K562 (cell line): ENCODE measurements at regions not wholly inside any gene's neighbourhood (a gene's known extent, or its start where the extent isn't known, plus 50 kb on each side); places are given as distances from the start of the nearest gene placed in this dataset.

Source experiments
- ATAC-seq: fragments of 200-7000 bp; cut with Tn5 transposase; 3 replicates; pipeline ENCODE4 v1.9.1; 2020; ENCODE audit warnings: moderate library complexity
- BruUV-seq: library from RNA; stranded (reverse); fragments of 400-500 nt; replicated peaks from 2 replicates; lab custom pipeline; 2021; lab: Mats Ljungman, UMichigan
- CTCF ChIA-PET: fragments of 300-600 bp; formaldehyde crosslinking; extraction: SDS; loops from one replicate; lab custom pipeline; 2021; ENCODE audit warnings: low intra/inter-chr PET ratio; lab: Yijun Ruan, JAX
- POLR2A ChIA-PET: fragments of 300-600, 350-650 bp; sonication (Branson Sonifier 250); formaldehyde crosslinking; extraction: SDS; loops from one replicate; lab custom pipeline; 2021; ENCODE audit warnings: antibody characterized with exemption, inconsistent platforms; lab: Yijun Ruan, JAX
- DNase-seq, 4 experiments: peaks; one replicate each; pipeline versions ENCODE4 v3.0.0 to v3.0.0-alpha.2; 2011 to 2018; ENCODE audit warnings: low spot score in 3 of 4, mixed read lengths in 3 of 4; ENCODE audit errors: extremely low read depth in 1 of 4
- FAIRE-seq: peaks from 2 replicates; lab custom pipeline; 2011; peaks lifted over from hg19 to GRCh38; lab: Jason Lieb, UNC
- H2AFZ ChIP-seq: 2 replicates; pipeline ENCODE4 v1.6.0; 2011; ENCODE audit warnings: low read depth, low read length, control low read depth, inconsistent platforms
- H3K27ac ChIP-seq: fragments of 200-600 bp; 3 replicates; pipeline ENCODE4 v1.8.0; 2011; ENCODE audit warnings: low read depth, mild to moderate bottlenecking, control low read depth, inconsistent platforms, low read length, moderate library complexity, mixed read lengths; ENCODE audit errors: extremely low read depth
- H3K27me3 ChIP-seq, 2 experiments: fragments of 300-600 bp in 1 of 2; 2 replicates in 1 of 2; 3 replicates in 1 of 2; pipeline versions ENCODE4 v1.6.0 to v1.8.0; 2011; ENCODE audit warnings: inconsistent platforms in 2 of 2, low read length in 2 of 2, mild to moderate bottlenecking in 1 of 2, mixed read lengths in 1 of 2, moderate library complexity in 1 of 2; ENCODE audit not compliant: control insufficient read depth in 2 of 2, insufficient read depth in 2 of 2
- H3K36me3 ChIP-seq: fragments of 300-600 bp; 3 replicates; pipeline ENCODE4 v1.8.0; 2011; ENCODE audit warnings: mild to moderate bottlenecking, low read length, inconsistent platforms; ENCODE audit not compliant: control insufficient read depth, insufficient read depth
- H3K4me1 ChIP-seq, 2 experiments: fragments of 200-600 bp in 1 of 2; replicated peaks in 1 of 2; 2 replicates in 1 of 2; 3 replicates in 1 of 2; pipeline versions ENCODE4 v1.5.1 to v1.8.0; 2011; ENCODE audit warnings: inconsistent platforms in 2 of 2, low read length in 2 of 2, mild to moderate bottlenecking in 1 of 2, mixed read lengths in 1 of 2, moderate library complexity in 1 of 2; ENCODE audit not compliant: control insufficient read depth in 2 of 2, insufficient read depth in 2 of 2
- H3K4me2 ChIP-seq: 2 replicates; pipeline ENCODE4 v1.6.1; 2011; ENCODE audit warnings: low read length, control low read depth, inconsistent platforms, mixed read lengths; ENCODE audit not compliant: insufficient read depth
- H3K4me3 ChIP-seq: fragments of 200-600 bp; sonication (generic), shearing (Covaris generic); 2 replicates; pipeline ENCODE4 v1.5.1; 2016; ENCODE audit warnings: control low read depth, inconsistent platforms
- H3K79me2 ChIP-seq: fragments of 200-600 bp; 3 replicates; pipeline ENCODE4 v1.8.0; 2011; ENCODE audit warnings: low read length, inconsistent platforms; ENCODE audit not compliant: control insufficient read depth, insufficient read depth
- H3K9ac ChIP-seq, 2 experiments: 2 replicates each; pipeline versions ENCODE4 v1.6.0 to v1.6.1; 2011; ENCODE audit warnings: low read depth in 2 of 2, low read length in 2 of 2, control low read depth in 1 of 2, inconsistent platforms in 1 of 2, mild to moderate bottlenecking in 1 of 2, mixed read lengths in 1 of 2; ENCODE audit not compliant: insufficient read depth in 1 of 2
- H3K9me1 ChIP-seq: one replicate; pipeline ENCODE4 v1.6.0; 2011; ENCODE audit warnings: inconsistent platforms, mild to moderate bottlenecking, low read length, moderate library complexity; ENCODE audit not compliant: control insufficient read depth, insufficient read depth
- H3K9me3 ChIP-seq: replicated peaks from 2 replicates; pipeline ENCODE4 v1.5.1; 2011; ENCODE audit warnings: low read depth, low read length, inconsistent platforms; ENCODE audit not compliant: control insufficient read depth, insufficient read depth
- H4K20me1 ChIP-seq: replicated peaks from 2 replicates; pipeline ENCODE4 v1.6.1; 2011; ENCODE audit warnings: low read length, inconsistent platforms, mixed read lengths; ENCODE audit not compliant: control insufficient read depth, insufficient read depth
- DACH1 ChIP-seq: fragments of 450-650 bp; IDR thresholded peaks from 2 replicates; pipeline ENCODE4 v1.6.1; 2018; ENCODE audit not compliant: partially characterized antibody
- MCM2 ChIP-seq: fragments of 450-650 bp; IDR thresholded peaks from 2 replicates; pipeline ENCODE4 v1.6.1; 2017; ENCODE audit warnings: low read depth, mild to moderate bottlenecking
- NCOR1 ChIP-seq: fragments of 450-650 bp; IDR thresholded peaks from 2 replicates; pipeline ENCODE4 v1.6.1; 2016; ENCODE audit warnings: mild to moderate bottlenecking, moderate library complexity
- RBM34 ChIP-seq: fragments of 200-400 bp; formaldehyde crosslinking; IDR thresholded peaks from 2 replicates; pipeline ENCODE4 v1.6.1; 2018; ENCODE audit warnings: low read length, borderline replicate concordance; ENCODE audit not compliant: insufficient read depth
- SLC30A9 ChIP-seq: fragments of 250-450 bp; sonication (Bioruptor Pico); IDR thresholded peaks from 2 replicates; pipeline ENCODE4 v1.8.0; 2022; ENCODE audit warnings: mild to moderate bottlenecking, moderate library complexity
- TCFL5 ChIP-seq: fragments of 250-450 bp; sonication (Bioruptor Pico); conservative IDR thresholded peaks from 2 replicates; pipeline ENCODE4 v1.6.1; 2021; ENCODE audit warnings: mild to moderate bottlenecking, moderate library complexity, matching md5 sums
- ZNF133 ChIP-seq: fragments of 250-450 bp; sonication (Bioruptor Pico); IDR thresholded peaks from 2 replicates; pipeline ENCODE4 v1.4.0; 2020; ENCODE audit warnings: mild to moderate bottlenecking
- ZNF274 ChIP-seq: IDR thresholded peaks from 2 replicates; pipeline ENCODE4 v1.6.1; 2011; ENCODE audit warnings: low read depth, mild to moderate bottlenecking, low read length, moderate library complexity, borderline replicate concordance
- ZNF75A ChIP-seq: fragments of 450-650 bp; formaldehyde crosslinking; IDR thresholded peaks from 2 replicates; pipeline ENCODE4 v1.4.0; 2020; ENCODE audit warnings: mild to moderate bottlenecking
- in situ Hi-C: fragments of 300-500 bp; cut with MboI; formaldehyde crosslinking; loops from 4 replicates; pipeline ENCODE4 v1.15.0; 2018; ENCODE audit warnings: inconsistent platforms, mixed read lengths
- intact Hi-C: fragments of 100-400 bp; cut with micrococcal nuclease; formaldehyde crosslinking; loops from 2 replicates; pipeline ENCODE4 v1.14.2; 2022
- TF ChIP-seq, protein P1 (sequence below), 3 experiments: fragments of 200-800 bp in 1 of 3; fragments of 250-450 bp in 1 of 3; fragments of 450-650 bp in 1 of 3; sonication (Bioruptor Pico) in 1 of 3; sonication (Bioruptor generic) in 1 of 3; formaldehyde crosslinking in 1 of 3; IDR thresholded peaks; 2 replicates each; pipeline versions ENCODE4 v1.6.1 to v1.8.0; 2016 to 2022; ENCODE audit warnings: mild to moderate bottlenecking in 2 of 3, missing genetic modification characterization in 2 of 3, missing compliant biosample characterization in 1 of 3, moderate library complexity in 1 of 3
- TF ChIP-seq, protein P2 (sequence below): fragments of 200-800 bp; sonication (Bioruptor generic); IDR thresholded peaks from 2 replicates; pipeline ENCODE4 v1.6.1; 2017; ENCODE audit warnings: missing genetic modification characterization, missing compliant biosample characterization
- TF ChIP-seq, protein P3 (sequence below): sonication (generic); formaldehyde crosslinking; IDR thresholded peaks from 2 replicates; pipeline ENCODE4 v1.8.1; 2023; ENCODE audit warnings: mild to moderate bottlenecking, missing genetic modification reagents, moderate library complexity

DNA sequence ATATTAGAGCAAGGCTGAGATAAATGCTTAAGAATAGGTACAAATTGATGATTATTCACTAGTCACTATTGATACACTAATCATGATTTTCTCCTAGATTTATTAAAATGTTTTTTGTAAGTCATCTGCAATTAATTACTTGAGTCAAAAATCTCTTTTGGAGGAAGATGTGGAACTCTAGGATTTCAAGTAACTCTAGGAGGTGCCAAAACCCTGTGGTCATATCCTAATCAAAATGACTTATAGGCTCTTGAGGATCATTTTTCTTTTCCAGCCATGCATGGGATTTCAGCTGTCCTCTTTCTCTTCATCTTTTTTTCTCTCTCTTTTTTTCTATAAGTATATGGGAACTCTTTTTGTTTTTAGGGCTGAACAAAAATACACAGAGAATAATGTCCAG is 141.8 kb upstream of the CD180 start:
- no peak for TF ChIP-seq MCM2
- TF ChIP-seq, protein P1, sequence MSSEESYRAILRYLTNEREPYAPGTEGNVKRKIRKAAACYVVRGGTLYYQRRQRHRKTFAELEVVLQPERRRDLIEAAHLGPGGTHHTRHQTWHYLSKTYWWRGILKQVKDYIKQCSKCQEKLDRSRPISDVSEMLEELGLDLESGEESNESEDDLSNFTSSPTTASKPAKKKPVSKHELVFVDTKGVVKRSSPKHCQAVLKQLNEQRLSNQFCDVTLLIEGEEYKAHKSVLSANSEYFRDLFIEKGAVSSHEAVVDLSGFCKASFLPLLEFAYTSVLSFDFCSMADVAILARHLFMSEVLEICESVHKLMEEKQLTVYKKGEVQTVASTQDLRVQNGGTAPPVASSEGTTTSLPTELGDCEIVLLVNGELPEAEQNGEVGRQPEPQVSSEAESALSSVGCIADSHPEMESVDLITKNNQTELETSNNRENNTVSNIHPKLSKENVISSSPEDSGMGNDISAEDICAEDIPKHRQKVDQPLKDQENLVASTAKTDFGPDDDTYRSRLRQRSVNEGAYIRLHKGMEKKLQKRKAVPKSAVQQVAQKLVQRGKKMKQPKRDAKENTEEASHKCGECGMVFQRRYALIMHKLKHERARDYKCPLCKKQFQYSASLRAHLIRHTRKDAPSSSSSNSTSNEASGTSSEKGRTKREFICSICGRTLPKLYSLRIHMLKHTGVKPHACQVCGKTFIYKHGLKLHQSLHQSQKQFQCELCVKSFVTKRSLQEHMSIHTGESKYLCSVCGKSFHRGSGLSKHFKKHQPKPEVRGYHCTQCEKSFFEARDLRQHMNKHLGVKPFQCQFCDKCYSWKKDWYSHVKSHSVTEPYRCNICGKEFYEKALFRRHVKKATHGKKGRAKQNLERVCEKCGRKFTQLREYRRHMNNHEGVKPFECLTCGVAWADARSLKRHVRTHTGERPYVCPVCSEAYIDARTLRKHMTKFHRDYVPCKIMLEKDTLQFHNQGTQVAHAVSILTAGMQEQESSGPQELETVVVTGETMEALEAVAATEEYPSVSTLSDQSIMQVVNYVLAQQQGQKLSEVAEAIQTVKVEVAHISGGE (CRISPR knock-in tag; IDR thresholded peaks at IDR 0.05): no peak
- no peak for TF ChIP-seq TCFL5 (CRISPR knock-in tag)
- TF ChIP-seq ZNF133 (CRISPR knock-in tag): no peak
- no peak for TF ChIP-seq RBM34
- TF ChIP-seq, protein P2, sequence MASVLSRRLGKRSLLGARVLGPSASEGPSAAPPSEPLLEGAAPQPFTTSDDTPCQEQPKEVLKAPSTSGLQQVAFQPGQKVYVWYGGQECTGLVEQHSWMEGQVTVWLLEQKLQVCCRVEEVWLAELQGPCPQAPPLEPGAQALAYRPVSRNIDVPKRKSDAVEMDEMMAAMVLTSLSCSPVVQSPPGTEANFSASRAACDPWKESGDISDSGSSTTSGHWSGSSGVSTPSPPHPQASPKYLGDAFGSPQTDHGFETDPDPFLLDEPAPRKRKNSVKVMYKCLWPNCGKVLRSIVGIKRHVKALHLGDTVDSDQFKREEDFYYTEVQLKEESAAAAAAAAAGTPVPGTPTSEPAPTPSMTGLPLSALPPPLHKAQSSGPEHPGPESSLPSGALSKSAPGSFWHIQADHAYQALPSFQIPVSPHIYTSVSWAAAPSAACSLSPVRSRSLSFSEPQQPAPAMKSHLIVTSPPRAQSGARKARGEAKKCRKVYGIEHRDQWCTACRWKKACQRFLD (CRISPR knock-in tag): no peak
- TF ChIP-seq, protein P3, sequence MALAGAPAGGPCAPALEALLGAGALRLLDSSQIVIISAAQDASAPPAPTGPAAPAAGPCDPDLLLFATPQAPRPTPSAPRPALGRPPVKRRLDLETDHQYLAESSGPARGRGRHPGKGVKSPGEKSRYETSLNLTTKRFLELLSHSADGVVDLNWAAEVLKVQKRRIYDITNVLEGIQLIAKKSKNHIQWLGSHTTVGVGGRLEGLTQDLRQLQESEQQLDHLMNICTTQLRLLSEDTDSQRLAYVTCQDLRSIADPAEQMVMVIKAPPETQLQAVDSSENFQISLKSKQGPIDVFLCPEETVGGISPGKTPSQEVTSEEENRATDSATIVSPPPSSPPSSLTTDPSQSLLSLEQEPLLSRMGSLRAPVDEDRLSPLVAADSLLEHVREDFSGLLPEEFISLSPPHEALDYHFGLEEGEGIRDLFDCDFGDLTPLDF (CRISPR knock-in tag): no peak
- no peak for TF ChIP-seq DACH1
- TF ChIP-seq SLC30A9: no peak
- TF ChIP-seq ZNF75A (CRISPR knock-in tag): no peak
- no peak for TF ChIP-seq ZNF274
- TF ChIP-seq NCOR1: no peak
- TF ChIP-seq, all 486 proteins: peak for 0
- no peak overlapping the region for H3K4me2 ChIP-seq
- intact Hi-C loops (no loop called here), in situ Hi-C loops (no loop called here)
- no peak overlapping the region for H3K27ac ChIP-seq
- H3K9me3 ChIP-seq: no peaks in the 10 kb centered on the region
- no peaks in the 10 kb centered on the region for H3K4me1 ChIP-seq
- ATAC-seq: no peak
- H3K9ac ChIP-seq: no peak overlapping the region
- no peaks in the 10 kb centered on the region for H3K36me3 ChIP-seq
- H3K4me3 ChIP-seq: no peak overlapping the region
- FAIRE-seq: no peak
- ChIA-PET POLR2A (no interaction called here), CTCF (no interaction called here)
- no TSS peak for BruUV-seq
- no peak for DNase-seq
- H2AFZ ChIP-seq: no peak overlapping the region
- no peaks in the 10 kb centered on the region for H3K27me3 ChIP-seq
- H3K9me1 ChIP-seq: no peaks in the 10 kb centered on the region
- H3K79me2 ChIP-seq: no peaks in the 10 kb centered on the region
- no peaks in the 10 kb centered on the region for H4K20me1 ChIP-seq
